IMR-90 (cell line): ENCODE measurements at regions not wholly inside any gene's neighbourhood (a gene's known extent, or its start where the extent isn't known, plus 50 kb on each side); places are given as distances from the start of the nearest gene placed in this dataset.

ENCODE experiments used
- ATAC-seq: fragments of 200-7000 bp; cut with Tn5 transposase; 2 replicates; pipeline ENCODE4 v1.9.1; 2020; ENCODE audit warnings: low read depth, mild to moderate bottlenecking, moderate library complexity
- BruUV-seq: library from RNA; stranded (reverse); fragments of 400-500 nt; replicated peaks from 2 replicates; lab custom pipeline; 2021; lab: Mats Ljungman, UMichigan
- CTCF ChIA-PET: fragments of 300-600 bp; formaldehyde crosslinking; extraction: SDS; loops from one replicate; lab custom pipeline; 2021; ENCODE audit warnings: antibody characterized with exemption; lab: Yijun Ruan, JAX
- POLR2A ChIA-PET: fragments of 300-600 bp; sonication (Branson Sonifier 250); formaldehyde crosslinking; loops from one replicate; lab custom pipeline; 2022; ENCODE audit warnings: antibody characterized with exemption; ENCODE audit not compliant: unreplicated experiment; lab: Charles Lee
- DNase-seq: peaks from one replicate; pipeline ENCODE4 v3.0.0; 2013
- H2AFZ ChIP-seq: replicated peaks from 2 replicates; pipeline ENCODE3; 2013; ENCODE audit warnings: low read length, mild to moderate bottlenecking; ENCODE audit not compliant: poor library complexity
- H2AK5ac ChIP-seq: 2 replicates; pipeline ENCODE4 v1.6.1; 2013; ENCODE audit warnings: low read depth, low read length, inconsistent platforms
- H2AK9ac ChIP-seq: replicated peaks from 2 replicates; pipeline ENCODE3; 2013; ENCODE audit warnings: mild to moderate bottlenecking, low read depth, low read length, moderate library complexity; ENCODE audit not compliant: poor library complexity
- H2BK120ac ChIP-seq: 2 replicates; pipeline ENCODE4 v1.6.1; 2013; ENCODE audit warnings: low read depth, low read length, inconsistent platforms
- H2BK15ac ChIP-seq: 3 replicates; pipeline ENCODE4 v1.6.1; 2013; ENCODE audit warnings: low read depth, low read length, inconsistent platforms
- H2BK20ac ChIP-seq: 2 replicates; pipeline ENCODE4 v1.6.1; 2013; ENCODE audit warnings: low read depth, mild to moderate bottlenecking, inconsistent platforms, low read length, moderate library complexity
- H2BK5ac ChIP-seq: 2 replicates; pipeline ENCODE4 v1.6.1; 2013; ENCODE audit warnings: mild to moderate bottlenecking, low read depth, low read length, inconsistent platforms; ENCODE audit not compliant: poor library complexity, severe bottlenecking
- H3K14ac ChIP-seq: replicated peaks from 2 replicates; pipeline ENCODE4 v1.6.1; 2013; ENCODE audit warnings: low read depth, low read length, inconsistent platforms
- H3K18ac ChIP-seq: 2 replicates; pipeline ENCODE4 v1.6.1; 2013; ENCODE audit warnings: low read depth, low read length, control low read depth
- H3K23ac ChIP-seq: 2 replicates; pipeline ENCODE4 v1.6.1; 2013; ENCODE audit warnings: low read depth, low read length, inconsistent platforms
- H3K27ac ChIP-seq: 2 replicates; pipeline ENCODE4 v1.5.1; 2013; ENCODE audit warnings: mild to moderate bottlenecking, control low read depth, low read length; ENCODE audit not compliant: insufficient read depth
- H3K27me3 ChIP-seq: 2 replicates; pipeline ENCODE4 v1.6.1; 2013; ENCODE audit warnings: low read length; ENCODE audit not compliant: control insufficient read depth, insufficient read depth
- H3K36me3 ChIP-seq: 2 replicates; pipeline ENCODE4 v1.6.1; 2013; ENCODE audit warnings: low read length, mixed read lengths; ENCODE audit not compliant: control insufficient read depth, insufficient read depth
- H3K4ac ChIP-seq: 2 replicates; pipeline ENCODE4 v1.6.1; 2013; ENCODE audit warnings: low read depth, low read length, inconsistent platforms
- H3K4me1 ChIP-seq: 2 replicates; pipeline ENCODE4 v1.6.1; 2013; ENCODE audit warnings: low read length, mixed read lengths; ENCODE audit not compliant: control insufficient read depth, insufficient read depth
- H3K4me2 ChIP-seq: 2 replicates; pipeline ENCODE4 v1.6.1; 2013; ENCODE audit warnings: low read depth, mild to moderate bottlenecking, control low read depth, low read length, moderate library complexity
- H3K4me3 ChIP-seq: 2 replicates; pipeline ENCODE4 v1.5.1; 2013; ENCODE audit warnings: low read depth, mild to moderate bottlenecking, control low read depth, low read length, moderate library complexity; ENCODE audit not compliant: insufficient read depth
- H3K56ac ChIP-seq: 2 replicates; pipeline ENCODE4 v1.6.1; 2013; ENCODE audit warnings: low read length, inconsistent platforms; ENCODE audit not compliant: insufficient read depth; ENCODE audit errors: extremely low read depth
- H3K79me1 ChIP-seq, 2 experiments: 2 replicates each; pipeline ENCODE4 v1.6.1; 2013; ENCODE audit warnings: low read length in 2 of 2, inconsistent platforms in 1 of 2, low read depth in 1 of 2
- H3K9ac ChIP-seq: 2 replicates; pipeline ENCODE4 v1.6.1; 2013; ENCODE audit warnings: low read depth, low read length, control low read depth
- H3K9me1 ChIP-seq: 2 replicates; pipeline ENCODE4 v1.6.1; 2013; ENCODE audit warnings: low read length, inconsistent platforms; ENCODE audit not compliant: insufficient read depth
- H3K9me3 ChIP-seq: 2 replicates; pipeline ENCODE4 v1.6.1; 2013; ENCODE audit warnings: low read length; ENCODE audit not compliant: control insufficient read depth, insufficient read depth
- H4K20me1 ChIP-seq: 2 replicates; pipeline ENCODE4 v1.6.1; 2013; ENCODE audit warnings: low read length, inconsistent platforms; ENCODE audit not compliant: insufficient read depth
- H4K5ac ChIP-seq: 2 replicates; pipeline ENCODE4 v1.6.1; 2013; ENCODE audit warnings: mild to moderate bottlenecking, low read depth, low read length, control low read depth
- H4K8ac ChIP-seq, 2 experiments: 2 replicates each; pipeline ENCODE4 v1.6.1; 2013; ENCODE audit warnings: low read depth in 2 of 2, low read length in 2 of 2, control low read depth in 1 of 2, inconsistent platforms in 1 of 2
- H4K91ac ChIP-seq: 2 replicates; pipeline ENCODE4 v1.6.1; 2013; ENCODE audit warnings: low read depth, low read length, inconsistent platforms; ENCODE audit not compliant: insufficient read depth
- BHLHE40 ChIP-seq: fragments of 150-350 bp; IDR thresholded peaks from 2 replicates; pipeline ENCODE4 v1.6.1; 2016; ENCODE audit warnings: mild to moderate bottlenecking, low read depth, low read length
- CEBPB ChIP-seq: IDR thresholded peaks from 2 replicates; pipeline ENCODE4 v1.6.1; 2012; ENCODE audit warnings: low read depth, low read length, improper control_type of control experiment
- CHD1 ChIP-seq: IDR thresholded peaks from 2 replicates; pipeline ENCODE4 v1.6.1; 2012; ENCODE audit warnings: low read depth, low read length, improper control_type of control experiment
- FOS ChIP-seq: fragments of 150-350 bp; IDR thresholded peaks from 2 replicates; pipeline ENCODE4 v1.6.1; 2016; ENCODE audit warnings: low read depth, low read length
- MAFK ChIP-seq: IDR thresholded peaks from 2 replicates; pipeline ENCODE4 v1.6.1; 2012; ENCODE audit warnings: low read depth, low read length, improper control_type of control experiment
- MAZ ChIP-seq: IDR thresholded peaks from 2 replicates; pipeline ENCODE4 v1.6.1; 2012; ENCODE audit warnings: low read depth, mild to moderate bottlenecking, low read length, improper control_type of control experiment, moderate library complexity, borderline replicate concordance
- MXI1 ChIP-seq: IDR thresholded peaks from 2 replicates; pipeline ENCODE4 v1.6.1; 2012; ENCODE audit warnings: low read depth, mild to moderate bottlenecking, low read length, moderate library complexity, borderline replicate concordance
- RAD21 ChIP-seq: IDR thresholded peaks from 2 replicates; pipeline ENCODE4 v1.6.1; 2012; ENCODE audit warnings: low read length, improper control_type of control experiment
- RFX5 ChIP-seq: IDR thresholded peaks from 2 replicates; pipeline ENCODE4 v1.8.0; 2012; ENCODE audit warnings: low read depth, mild to moderate bottlenecking, low read length, moderate library complexity
- SMC3 ChIP-seq: fragments of 150-350 bp; IDR thresholded peaks from 2 replicates; pipeline ENCODE4 v1.6.1; 2016; ENCODE audit warnings: low read depth, mild to moderate bottlenecking, antibody characterized with exemption, low read length, moderate library complexity
- WGBS, 2 experiments: methylation state at CpG; one replicate each; pipeline versions ENCODE4 v1.1.5 to v1.1.7; 2013; ENCODE audit warnings: missing lambda C conversion rate in 2 of 2; ENCODE audit not compliant: insufficient read length in 1 of 2; ENCODE audit errors: extremely low coverage in 2 of 2; 5-methylcytosine and 5-hydroxymethylcytosine counted together
- dilution Hi-C: fragments of 300-500 bp; cut with HindIII; formaldehyde crosslinking; loops from one replicate; pipeline ENCODE4 v1.14.3; 2018; ENCODE audit warnings: low sequenced_read_pairs; ENCODE audit not compliant: unreplicated experiment
- in situ Hi-C: fragments of 300-500 bp; cut with MboI; formaldehyde crosslinking; loops from 3 replicates; pipeline ENCODE4 v1.14.3; 2019; ENCODE audit warnings: low sequenced_read_pairs, inconsistent platforms, mixed read lengths
- intact Hi-C: fragments of 100-400 bp; cut with micrococcal nuclease; formaldehyde crosslinking; loops from 2 replicates; pipeline ENCODE4 v1.10.0; 2022
- TF ChIP-seq, protein P1 (sequence below): fragments of 150-350 bp; IDR thresholded peaks from 2 replicates; pipeline ENCODE4 v1.6.1; 2017; ENCODE audit warnings: mild to moderate bottlenecking, antibody characterized with exemption, low read length, low read depth
- TF ChIP-seq, protein P2 (sequence below): fragments of 150-350 bp; IDR thresholded peaks from 2 replicates; pipeline ENCODE4 v1.6.1; 2016; ENCODE audit warnings: low read depth, mild to moderate bottlenecking, low read length, moderate library complexity, borderline replicate concordance
- TF ChIP-seq, protein P3 (sequence below): conservative IDR thresholded peaks from 2 replicates; pipeline ENCODE4 v1.5.1; 2012; ENCODE audit warnings: mild to moderate bottlenecking, low read depth, low read length, improper control_type of control experiment

DNA sequence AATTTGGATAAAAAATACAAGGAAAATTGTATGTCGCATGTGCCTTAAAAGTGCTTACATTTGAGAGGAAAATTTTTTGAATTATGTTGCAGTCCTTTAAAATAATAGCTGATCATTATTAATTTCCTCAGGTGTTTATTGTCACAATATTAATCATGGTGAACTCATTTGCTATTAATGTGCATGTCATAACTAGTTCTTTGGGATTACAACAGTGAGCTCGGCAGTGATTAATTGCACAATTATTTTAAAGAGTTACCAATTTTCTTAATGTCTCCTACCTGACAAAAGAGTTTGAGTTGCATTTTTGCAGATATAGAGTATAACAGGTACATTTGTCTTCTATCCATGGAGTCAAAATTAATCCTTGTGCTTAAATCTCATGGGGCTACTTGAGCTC, 854.3 kb downstream of the BRINP3 start:
- WGBS, 2 experiments, result no CpG with 5 or more reads among the region's 2 CpGs
- CTCF ChIA-PET, result no interaction called here
- H3K18ac ChIP-seq, result no peak overlapping the region

More for the DNA sequence above, 854.3 kb downstream of the BRINP3 start:
- Histone ChIP-seq H3K36me3 (no peaks in the 10 kb centered on the region), H3K23ac (no peak overlapping the region), H3K9ac (no peak overlapping the region), H4K8ac (no peak overlapping the region), H3K14ac (no peak overlapping the region), H3K79me1 (no peaks in the 10 kb centered on the region), H3K4me3 (no peak overlapping the region), H2AK9ac (no peak overlapping the region), H4K91ac (no peak overlapping the region), H2BK5ac (no peak overlapping the region), H3K4ac (no peak overlapping the region), H3K27me3 (no peaks in the 10 kb centered on the region), H2BK15ac (no peak overlapping the region), H3K9me3 (no peaks in the 10 kb centered on the region), H2BK120ac (no peak overlapping the region), H2AK5ac (no peak overlapping the region), H3K9me1 (no peaks in the 10 kb centered on the region), H4K20me1 (no peaks in the 10 kb centered on the region), H2AFZ (no peak overlapping the region), H2BK20ac (no peak overlapping the region), H3K56ac (no peak overlapping the region), H3K27ac (no peak overlapping the region), H3K4me2 (no peak overlapping the region), H3K4me1 (no peaks in the 10 kb centered on the region), H4K5ac (no peak overlapping the region)
- BruUV-seq, result no TSS peak
- in situ Hi-C loops, result no loop called here
- ATAC-seq (no peak), DNase-seq (no peak)
- POLR2A ChIA-PET, result no interaction called here
- dilution Hi-C loops, result no loop called here
- no peak for TF ChIP-seq FOS
- no peak for TF ChIP-seq BHLHE40
- TF ChIP-seq CHD1, result no peak
- TF ChIP-seq CEBPB, result no peak
- no peak for TF ChIP-seq MXI1
- TF ChIP-seq, protein P1, sequence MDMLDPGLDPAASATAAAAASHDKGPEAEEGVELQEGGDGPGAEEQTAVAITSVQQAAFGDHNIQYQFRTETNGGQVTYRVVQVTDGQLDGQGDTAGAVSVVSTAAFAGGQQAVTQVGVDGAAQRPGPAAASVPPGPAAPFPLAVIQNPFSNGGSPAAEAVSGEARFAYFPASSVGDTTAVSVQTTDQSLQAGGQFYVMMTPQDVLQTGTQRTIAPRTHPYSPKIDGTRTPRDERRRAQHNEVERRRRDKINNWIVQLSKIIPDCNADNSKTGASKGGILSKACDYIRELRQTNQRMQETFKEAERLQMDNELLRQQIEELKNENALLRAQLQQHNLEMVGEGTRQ, result no peak
- TF ChIP-seq RFX5, result no peak
- TF ChIP-seq, protein P2, sequence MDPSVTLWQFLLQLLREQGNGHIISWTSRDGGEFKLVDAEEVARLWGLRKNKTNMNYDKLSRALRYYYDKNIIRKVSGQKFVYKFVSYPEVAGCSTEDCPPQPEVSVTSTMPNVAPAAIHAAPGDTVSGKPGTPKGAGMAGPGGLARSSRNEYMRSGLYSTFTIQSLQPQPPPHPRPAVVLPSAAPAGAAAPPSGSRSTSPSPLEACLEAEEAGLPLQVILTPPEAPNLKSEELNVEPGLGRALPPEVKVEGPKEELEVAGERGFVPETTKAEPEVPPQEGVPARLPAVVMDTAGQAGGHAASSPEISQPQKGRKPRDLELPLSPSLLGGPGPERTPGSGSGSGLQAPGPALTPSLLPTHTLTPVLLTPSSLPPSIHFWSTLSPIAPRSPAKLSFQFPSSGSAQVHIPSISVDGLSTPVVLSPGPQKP, result no peak
- TF ChIP-seq SMC3, result no peak
- no peak for TF ChIP-seq MAFK
- no peak for TF ChIP-seq MAZ
- TF ChIP-seq RAD21, result no peak
- TF ChIP-seq, protein P3, sequence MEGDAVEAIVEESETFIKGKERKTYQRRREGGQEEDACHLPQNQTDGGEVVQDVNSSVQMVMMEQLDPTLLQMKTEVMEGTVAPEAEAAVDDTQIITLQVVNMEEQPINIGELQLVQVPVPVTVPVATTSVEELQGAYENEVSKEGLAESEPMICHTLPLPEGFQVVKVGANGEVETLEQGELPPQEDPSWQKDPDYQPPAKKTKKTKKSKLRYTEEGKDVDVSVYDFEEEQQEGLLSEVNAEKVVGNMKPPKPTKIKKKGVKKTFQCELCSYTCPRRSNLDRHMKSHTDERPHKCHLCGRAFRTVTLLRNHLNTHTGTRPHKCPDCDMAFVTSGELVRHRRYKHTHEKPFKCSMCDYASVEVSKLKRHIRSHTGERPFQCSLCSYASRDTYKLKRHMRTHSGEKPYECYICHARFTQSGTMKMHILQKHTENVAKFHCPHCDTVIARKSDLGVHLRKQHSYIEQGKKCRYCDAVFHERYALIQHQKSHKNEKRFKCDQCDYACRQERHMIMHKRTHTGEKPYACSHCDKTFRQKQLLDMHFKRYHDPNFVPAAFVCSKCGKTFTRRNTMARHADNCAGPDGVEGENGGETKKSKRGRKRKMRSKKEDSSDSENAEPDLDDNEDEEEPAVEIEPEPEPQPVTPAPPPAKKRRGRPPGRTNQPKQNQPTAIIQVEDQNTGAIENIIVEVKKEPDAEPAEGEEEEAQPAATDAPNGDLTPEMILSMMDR, result no peak
- intact Hi-C loops, result no loop called here
